Adrenal gland (tissue), 9 donors: ENCODE measurements at regions not wholly inside any gene's neighbourhood (a gene's known extent, or its start where the extent isn't known, plus 50 kb on each side); places are given as distances from the start of the nearest gene placed in this dataset.

Source experiments
- DNase-seq, 7 donors: peaks; one replicate each; pipeline ENCODE4 v3.0.0-alpha.2; 2019 to 2020
- H3K27ac ChIP-seq, 5 donors: fragments of 200-600 bp; sonication (generic) in 4 of 5; 1 replicate in 3 of 5; 2 replicates in 2 of 5; pipeline versions ENCODE4 v1.5.1 to v1.8.0; 2016 to 2020; ENCODE audit warnings: mild to moderate bottlenecking in 1 of 5
- H3K27me3 ChIP-seq: fragments of 200-600 bp; 2 replicates; pipeline ENCODE4 v1.8.0; 2021
- H3K36me3 ChIP-seq, 2 donors: fragments of 200-600 bp; replicated peaks in 1 of 2; 1 replicate in 1 of 2; 2 replicates in 1 of 2; pipeline versions ENCODE4 v1.5.1 to v1.8.0; 2018 to 2022
- H3K4me1 ChIP-seq, 2 donors: fragments of 200-600 bp; replicated peaks in 1 of 2; 1 replicate in 1 of 2; 2 replicates in 1 of 2; pipeline versions ENCODE4 v1.5.1 to v1.8.0; 2018 to 2021
- H3K4me3 ChIP-seq, 4 donors: fragments of 200-600 bp; sonication (generic) in 3 of 4; one replicate each; pipeline ENCODE4 v1.5.1; 2016 to 2018
- H3K9me3 ChIP-seq, 3 donors: fragments of 200-600 bp; sonication (generic) in 1 of 3; replicated peaks in 1 of 3; 1 replicate in 2 of 3; 2 replicates in 1 of 3; pipeline versions ENCODE4 v1.5.1 to v1.8.0; 2016 to 2021
- CTCF ChIP-seq, 6 experiments: fragments of 450-650 bp in 4 of 6; fragments of 200-600 bp in 2 of 6; sonication (generic) in 1 of 6; IDR thresholded peaks; 1 replicate in 5 of 6; 2 replicates in 1 of 6; pipeline versions ENCODE4 v1.5.1 to v1.8.0; 2016 to 2021; ENCODE audit warnings: antibody characterized with exemption in 6 of 6, mild to moderate bottlenecking in 2 of 6, moderate library complexity in 1 of 6
- POLR2A ChIP-seq, 2 donors: fragments of 450-650 bp; IDR thresholded peaks; one replicate each; pipeline ENCODE4 v1.6.1; 2017; ENCODE audit warnings: antibody characterized with exemption in 2 of 2, mild to moderate bottlenecking in 2 of 2, moderate library complexity in 1 of 2
- WGBS, 4 donors: extraction: QIAGEN DNeasy Blood & Tissue Kit in 2 of 4; methylation state at CpG; one replicate each; pipeline versions ENCODE4 v1.1.5 to v1.1.7; 2013 to 2017; 5-methylcytosine and 5-hydroxymethylcytosine counted together
- intact Hi-C, 2 donors: fragments of 100-400 bp; cut with DNase I; formaldehyde crosslinking; loops; one replicate each; pipeline versions ENCODE4 v1.14.1 to v1.15.0; 2022 to 2023
- donor health status: healthy with polysubstance abuse.
- donor health status: Bipolar disorder and iron deficiency.
- donor health status: DM: yes; HTN: yes; CAD: no.
- donor health status: DM: no; HTN: no; CAD: no.
- donor health status: DM: no; HTN: no; CAD: no.

GRCh38 chr10:130968964-130969363 lies 342.6 kb downstream of the TCERG1L start:
- TF ChIP-seq POLR2A (IDR thresholded peaks at IDR 0.05) (no peak), CTCF (IDR thresholded peaks at IDR 0.05) (no peak)
- intact Hi-C loops: no loop called here
- Histone ChIP-seq H3K27me3 (no peaks in the 10 kb centered on the region), H3K36me3 (no peaks in the 10 kb centered on the region), H3K4me1 (no peaks in the 10 kb centered on the region), H3K9me3 (no peaks in the 10 kb centered on the region), H3K27ac (no peak overlapping the region), H3K4me3 (no peak overlapping the region)
- WGBS, 4 donors: 73 to 82% (median 78%) methylated on average over 2 of the region's 2 CpGs
- no peak for DNase-seq

- Histone ChIP-seq H3K36me3 (no peaks in the 10 kb centered on the region), H3K9me3 (no peaks in the 10 kb centered on the region)
- intact Hi-C loops: no loop called here
These were observed 341.8 kb downstream of the TCERG1L start for GRCh38 chr10:130969700-130970099.

GRCh38 chr10:130970341-130971122 lies 341.0 kb downstream of the TCERG1L start:
- no peaks in the 10 kb centered on the region for H3K9me3 ChIP-seq
- H3K4me3 ChIP-seq: no peak overlapping the region
- peak in 1 of 7 donors; percentile 21 for DNase-seq
- intact Hi-C loops: no loop called here
- H3K27me3 ChIP-seq: no peaks in the 10 kb centered on the region
- no peak overlapping the region for H3K27ac ChIP-seq
- 78 to 82% (median 82%) methylated on average over 5 to 10 of the region's 10 CpGs for WGBS, 4 donors
- no peaks in the 10 kb centered on the region for H3K4me1 ChIP-seq
- no peaks in the 10 kb centered on the region for H3K36me3 ChIP-seq
- no peak for TF ChIP-seq CTCF (IDR thresholded peaks at IDR 0.05)
- no peak for TF ChIP-seq POLR2A (IDR thresholded peaks at IDR 0.05)

More at GRCh38 chr10:130969700-130970099, 341.8 kb downstream of the TCERG1L start:
- DNase-seq: peak in 1 of 7 donors; percentile 14
- WGBS, 4 donors: 82 to 91% (median 88%) methylated on average over 15 of the region's 15 CpGs
- no peak overlapping the region for H3K4me3 ChIP-seq
- H3K27ac ChIP-seq: no peak overlapping the region
- no peaks in the 10 kb centered on the region for H3K27me3 ChIP-seq
- no peaks in the 10 kb centered on the region for H3K4me1 ChIP-seq
- TF ChIP-seq CTCF (IDR thresholded peaks at IDR 0.05) (no peak), POLR2A (IDR thresholded peaks at IDR 0.05) (no peak)

GRCh38 chr10:130971123-130971435 lies 340.4 kb downstream of the TCERG1L start:
- peak in 1 of 7 donors; percentile 31 for DNase-seq
- Histone ChIP-seq H3K9me3 (no peaks in the 10 kb centered on the region), H3K4me3 (no peak overlapping the region), H3K27ac (no peak overlapping the region), H3K27me3 (no peaks in the 10 kb centered on the region), H3K4me1 (no peaks in the 10 kb centered on the region), H3K36me3 (no peaks in the 10 kb centered on the region)
- intact Hi-C loops: no loop called here
- TF ChIP-seq CTCF (IDR thresholded peaks at IDR 0.05): no peak
- no peak for TF ChIP-seq POLR2A (IDR thresholded peaks at IDR 0.05)
- WGBS, 4 donors: 72 to 91% (median 90%) methylated on average over 4 to 8 of the region's 8 CpGs
